ENCODE measurements at regions not wholly inside any gene's neighbourhood (a gene's known extent, or its start where the extent isn't known, plus 50 kb on each side); places are given as distances from the start of the nearest gene placed in this dataset.

GRCh38 chr2:101566632-101567228 lies 91.8 kb upstream of the RFX8 start:
- TF ChIP-seq CTCF (IDR thresholded peaks at IDR 0.05; ENCODE audit: insufficient read depth, low read length, poor library complexity, severe bottlenecking) (no peak), EZH2phosphoT487 (conservative IDR thresholded peaks at IDR 0.05; ENCODE audit: low read length) (no peak)
